Sigmoid colon (tissue), 6 donors: ENCODE measurements at regions not wholly inside any gene's neighbourhood (a gene's known extent, or its start where the extent isn't known, plus 50 kb on each side); places are given as distances from the start of the nearest gene placed in this dataset.

Experiments
- DNase-seq: peaks from one replicate; pipeline ENCODE4 v3.0.0-alpha.2; 2019
- H3K27ac ChIP-seq, 4 donors: fragments of 200-600 bp; sonication (generic); one replicate each; pipeline ENCODE4 v1.5.1; 2016 to 2019; ENCODE audit warnings: mild to moderate bottlenecking in 1 of 4
- H3K27me3 ChIP-seq, 3 donors: fragments of 200-600 bp; sonication (generic); one replicate each; pipeline ENCODE4 v1.5.1; 2019; ENCODE audit warnings: mild to moderate bottlenecking in 1 of 3
- H3K36me3 ChIP-seq, 4 donors: fragments of 200-600 bp; sonication (generic); one replicate each; pipeline ENCODE4 v1.5.1; 2016 to 2019
- H3K4me1 ChIP-seq, 4 donors: fragments of 200-600 bp; sonication (generic); one replicate each; pipeline ENCODE4 v1.5.1; 2017 to 2019
- H3K4me3 ChIP-seq, 4 donors: fragments of 200-600 bp; sonication (generic); one replicate each; pipeline ENCODE4 v1.5.1; 2017 to 2019; ENCODE audit warnings: mild to moderate bottlenecking in 2 of 4, moderate library complexity in 1 of 4
- H3K9me3 ChIP-seq, 4 donors: fragments of 200-600 bp in 3 of 4; sonication (generic) in 3 of 4; one replicate each; pipeline versions ENCODE4 v1.5.1 to v1.6.1; 2013 to 2019
- CTCF ChIP-seq, 4 experiments: fragments of 450-650 bp in 3 of 4; fragments of 200-600 bp in 1 of 4; IDR thresholded peaks; one replicate each; pipeline ENCODE4 v1.5.1; 2016 to 2019; ENCODE audit warnings: antibody characterized with exemption in 4 of 4, mild to moderate bottlenecking in 3 of 4, moderate library complexity in 2 of 4
- EP300 ChIP-seq, 4 donors: sonication (generic); formaldehyde crosslinking; IDR thresholded peaks; one replicate each; pipeline ENCODE4 v1.6.1; 2017; ENCODE audit warnings: antibody characterized with exemption in 4 of 4
- POLR2A ChIP-seq, 2 donors: fragments of 450-650 bp; IDR thresholded peaks; one replicate each; pipeline ENCODE4 v1.6.1; 2016; ENCODE audit warnings: antibody characterized with exemption in 2 of 2, mild to moderate bottlenecking in 2 of 2, moderate library complexity in 2 of 2
- POLR2AphosphoS5 ChIP-seq, 4 donors: sonication (generic); formaldehyde crosslinking; IDR thresholded peaks; one replicate each; pipeline ENCODE4 v1.6.1; 2017; ENCODE audit warnings: antibody characterized with exemption in 4 of 4
- WGBS, 2 donors: extraction: QIAGEN DNeasy Blood & Tissue Kit; methylation state at CpG; one replicate each; pipeline ENCODE4 v1.1.7; 2013; 5-methylcytosine and 5-hydroxymethylcytosine counted together
- intact Hi-C: fragments of 100-400 bp; cut with DNase I; formaldehyde crosslinking; loops from one replicate; pipeline ENCODE4 v1.15.1; 2023
- donor health status: healthy with polysubstance abuse.
- donor health status: healthy.

GRCh38 chr5:25066239-25066638 is 421.5 kb upstream of the CDH10 start:
- intact Hi-C loops, result no loop called here
- no peak for DNase-seq
- Histone ChIP-seq H3K4me3 (no peak overlapping the region), H3K4me1 (no peaks in the 10 kb centered on the region), H3K9me3 (peaks cover 0 to 2% (median 0%) of the 10 kb centered on the region in 4 donors), H3K36me3 (no peaks in the 10 kb centered on the region), H3K27me3 (no peaks in the 10 kb centered on the region), H3K27ac (no peak overlapping the region)
- no peak for TF ChIP-seq EP300 (IDR thresholded peaks at IDR 0.05)
- TF ChIP-seq POLR2AphosphoS5 (IDR thresholded peaks at IDR 0.05), result no peak
- no peak for TF ChIP-seq CTCF (IDR thresholded peaks at IDR 0.05)
- TF ChIP-seq POLR2A (IDR thresholded peaks at IDR 0.05), result no peak
- 90 to 95% methylated on average over 1 of the region's 1 CpG for WGBS, 2 donors

DNA sequence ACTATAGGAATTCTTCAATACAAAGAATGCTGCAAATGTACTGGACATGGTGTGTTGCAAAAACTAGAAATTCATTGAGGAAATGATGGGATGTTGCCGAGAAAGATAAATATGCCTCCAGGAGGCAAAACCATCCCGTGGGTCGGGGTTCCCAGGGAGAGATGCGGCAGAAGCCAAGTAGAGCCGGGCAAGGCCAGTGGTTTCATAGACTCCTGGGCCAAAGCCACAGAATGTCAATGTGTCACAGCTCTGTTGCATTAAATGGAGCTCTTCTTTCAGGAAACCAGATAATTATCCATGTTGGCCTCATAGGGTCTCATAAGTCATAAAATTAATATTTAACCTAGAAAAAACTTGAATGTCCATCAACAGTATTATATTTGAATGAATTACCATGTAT is 419.5 kb upstream of the CDH10 start:
- Histone ChIP-seq H3K27ac (no peak overlapping the region), H3K4me3 (no peak overlapping the region), H3K4me1 (no peaks in the 10 kb centered on the region), H3K27me3 (no peaks in the 10 kb centered on the region), H3K36me3 (no peaks in the 10 kb centered on the region), H3K9me3 (peaks cover 0 to 4% (median 0%) of the 10 kb centered on the region in 4 donors)
- WGBS, 2 donors, result 79 to 92% methylated on average over 5 of the region's 5 CpGs
- no peak for TF ChIP-seq CTCF (IDR thresholded peaks at IDR 0.05)
- DNase-seq, result no peak
- intact Hi-C loops, result no loop called here

DNA sequence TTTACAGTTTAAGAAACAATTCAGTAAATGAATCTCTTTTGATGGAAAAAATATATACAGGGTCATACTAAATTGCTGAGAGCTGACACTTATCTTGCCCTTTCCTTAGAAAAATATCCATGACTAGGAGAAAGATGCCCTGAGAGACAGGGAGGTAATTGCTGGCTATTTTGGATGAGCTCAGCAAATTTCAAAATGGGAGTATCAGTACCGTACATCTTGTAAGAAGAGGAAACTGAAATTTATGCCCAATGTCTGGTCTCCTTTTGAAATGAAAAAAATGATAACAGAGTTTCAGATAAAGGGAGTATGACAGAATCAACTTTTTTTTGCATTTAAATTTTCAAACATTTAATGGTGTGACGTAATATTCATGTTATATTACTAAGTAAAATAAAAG is 415.8 kb upstream of the CDH10 start:
- H3K4me3 ChIP-seq, result no peak overlapping the region

GRCh38 chr5:25056836-25057235 is 412.1 kb upstream of the CDH10 start:
- no peak for DNase-seq
- intact Hi-C loops, result no loop called here
- H3K27me3 ChIP-seq, result no peaks in the 10 kb centered on the region

More for the DNA sequence above, 415.8 kb upstream of the CDH10 start:
- WGBS, 2 donors, result 83 to 89% methylated on average over 2 of the region's 2 CpGs
- DNase-seq, result no peak
- no peaks in the 10 kb centered on the region for H3K4me1 ChIP-seq
- no peaks in the 10 kb centered on the region for H3K36me3 ChIP-seq
- no peak overlapping the region for H3K27ac ChIP-seq
- TF ChIP-seq CTCF (IDR thresholded peaks at IDR 0.05) (no peak), POLR2A (IDR thresholded peaks at IDR 0.05) (no peak), POLR2AphosphoS5 (IDR thresholded peaks at IDR 0.05) (no peak), EP300 (IDR thresholded peaks at IDR 0.05) (no peak)
- intact Hi-C loops, result no loop called here
- H3K9me3 ChIP-seq, result peaks cover 0 to 8% (median 0%) of the 10 kb centered on the region in 4 donors
- no peaks in the 10 kb centered on the region for H3K27me3 ChIP-seq

More at GRCh38 chr5:25056836-25057235, 412.1 kb upstream of the CDH10 start:
- H3K36me3 ChIP-seq, result no peaks in the 10 kb centered on the region
- H3K9me3 ChIP-seq, result peaks cover 0 to 7% (median 0%) of the 10 kb centered on the region in 4 donors
- H3K4me3 ChIP-seq, result no peak overlapping the region
- TF ChIP-seq POLR2AphosphoS5 (IDR thresholded peaks at IDR 0.05) (no peak), CTCF (IDR thresholded peaks at IDR 0.05) (no peak), POLR2A (IDR thresholded peaks at IDR 0.05) (no peak), EP300 (IDR thresholded peaks at IDR 0.05) (no peak)
- H3K4me1 ChIP-seq, result no peaks in the 10 kb centered on the region
- no peak overlapping the region for H3K27ac ChIP-seq
